ENCODE measurements at regions not wholly inside any gene's neighbourhood (a gene's known extent, or its start where the extent isn't known, plus 50 kb on each side); places are given as distances from the start of the nearest gene placed in this dataset.
"Not testable (repeated sequence)": the region's sequence is repeated elsewhere in the genome, so short reads cannot be mapped to it uniquely, and the experiment has no call there.

- DNase-seq (ENCODE audit: low spot score): no peak
Measured at GRCh38 chr7:13794581-13794980, 194.9 kb downstream of the ETV1 start.

GRCh38 chr7:13797545-13797944 is 191.9 kb downstream of the ETV1 start:
- DNase-seq (ENCODE audit: low spot score): no peak

DNA sequence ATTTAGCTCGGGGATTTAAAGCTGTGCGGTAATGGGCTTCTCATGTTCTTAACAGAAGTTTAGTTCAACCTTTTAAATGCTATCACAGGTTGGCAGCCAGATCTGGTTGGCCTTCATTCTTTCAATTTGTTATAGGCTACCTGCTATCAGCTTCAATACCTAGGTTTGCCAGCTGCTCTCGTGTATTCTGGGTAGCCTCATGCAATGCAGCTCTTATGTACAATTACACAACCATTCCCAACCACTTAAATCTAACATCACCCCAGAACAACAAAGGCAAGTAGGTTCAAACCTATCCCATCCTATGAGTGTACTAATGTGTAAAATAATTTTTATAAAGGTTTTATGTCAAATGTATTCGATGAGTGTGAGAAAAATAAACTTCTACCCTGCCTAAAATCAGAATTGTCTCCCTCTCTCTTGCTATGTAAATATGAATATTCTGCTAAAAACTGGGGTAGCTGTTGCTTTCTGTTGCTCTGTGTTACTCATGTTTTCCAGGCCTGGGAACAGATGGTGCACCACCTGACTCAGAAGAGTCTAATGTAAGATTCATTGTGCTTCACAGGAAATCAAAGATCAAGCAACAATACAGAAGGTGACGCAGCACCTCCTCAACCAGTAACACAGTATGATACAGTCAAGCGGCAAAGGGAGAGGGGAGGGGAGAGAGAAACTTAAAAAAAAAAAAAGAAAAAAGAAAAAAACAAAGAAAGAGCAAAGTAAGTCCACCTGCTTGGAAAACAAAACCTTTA is 188.6 kb downstream of the ETV1 start:
- no peak for DNase-seq (ENCODE audit: low spot score)

- DNase-seq (ENCODE audit: low spot score): no peak
Measured at GRCh38 chr7:13801669-13802068, 187.8 kb downstream of the ETV1 start.

GRCh38 chr7:13802651-13803050 is 186.8 kb downstream of the ETV1 start:
- no peak for DNase-seq (ENCODE audit: low spot score)

- no peak for DNase-seq (ENCODE audit: low spot score)
Measured at GRCh38 chr7:13803134-13803533, 186.3 kb downstream of the ETV1 start.

- not testable (repeated sequence) for DNase-seq (ENCODE audit: low spot score)
Measured at GRCh38 chr7:13806089-13806867, 183.2 kb downstream of the ETV1 start.

DNA sequence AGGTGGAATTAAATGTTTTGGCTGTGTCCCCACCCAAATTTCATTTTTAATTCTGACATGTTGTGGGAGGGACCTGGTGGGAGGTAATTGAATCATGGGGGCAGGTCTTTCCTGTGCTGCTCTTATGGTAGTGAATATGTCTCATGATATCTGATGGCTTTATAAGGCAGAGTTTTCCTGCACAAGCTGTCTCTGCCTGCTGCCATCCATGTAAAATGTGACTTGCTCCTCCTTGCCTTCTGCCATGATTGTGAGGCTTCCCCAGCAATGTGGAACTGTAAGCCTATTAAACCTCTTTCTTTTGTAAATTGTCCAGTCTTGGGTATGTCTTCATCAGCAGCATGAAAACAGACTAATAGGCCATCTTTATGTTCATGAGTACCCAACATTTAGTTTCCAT is 172.2 kb downstream of the ETV1 start:
- not testable (repeated sequence) for DNase-seq (ENCODE audit: low spot score)

DNA sequence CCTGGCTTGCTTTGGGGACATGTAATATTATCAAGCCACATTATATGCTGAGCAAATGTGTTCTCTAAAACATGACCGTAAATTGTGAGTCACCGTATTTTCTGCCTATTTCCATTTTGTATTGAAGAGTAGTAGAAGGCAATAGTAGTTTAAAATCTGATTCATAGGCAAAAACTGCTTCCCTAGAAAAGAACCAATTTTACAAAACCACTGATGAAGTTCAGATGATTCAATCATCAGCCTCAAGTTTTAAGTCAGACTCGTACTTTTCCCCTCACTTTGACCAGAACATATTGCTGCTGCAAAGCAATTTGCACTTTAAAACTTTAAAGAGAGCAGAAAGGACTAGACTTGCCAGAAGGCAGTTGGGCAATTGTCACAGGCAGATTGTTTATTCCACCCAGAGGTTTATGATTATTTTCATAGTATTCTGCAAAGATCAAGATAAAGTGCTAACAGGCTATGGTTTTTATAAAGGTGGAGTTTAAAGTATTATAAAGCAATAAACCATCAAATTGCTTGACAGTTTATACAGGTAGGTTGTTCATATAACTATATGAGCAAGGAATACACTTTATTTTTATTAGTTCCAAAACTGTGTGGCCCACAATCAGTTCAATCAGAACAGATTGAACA is 168.2 kb downstream of the ETV1 start:
- DNase-seq (ENCODE audit: low spot score): no peak

GRCh38 chr7:13822678-13823077 is 166.8 kb downstream of the ETV1 start:
- DNase-seq (ENCODE audit: low spot score): no peak

GRCh38 chr7:13826752-13827151 is 162.7 kb downstream of the ETV1 start:
- DNase-seq (ENCODE audit: low spot score): no peak

DNA sequence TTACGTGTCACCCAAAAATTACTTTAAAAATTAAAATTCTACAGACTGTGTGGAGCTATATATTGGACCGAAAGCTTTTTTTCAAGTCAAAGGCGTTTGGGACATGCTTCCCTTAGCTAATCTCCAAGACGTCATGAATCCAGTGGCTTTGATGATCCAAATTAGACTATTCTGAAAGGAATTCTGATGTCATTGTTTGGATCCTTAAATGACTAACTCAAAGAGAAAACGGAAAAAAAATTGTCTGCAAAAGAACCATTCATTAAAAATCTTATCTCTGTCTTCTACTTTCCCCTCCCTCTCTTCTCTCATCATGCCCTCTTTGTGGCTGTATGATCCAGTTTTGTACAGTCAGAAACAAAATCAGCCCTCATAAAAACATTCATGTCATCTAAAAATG is 161.8 kb downstream of the ETV1 start:
- DNase-seq (ENCODE audit: low spot score): no peak

GRCh38 chr7:13829231-13829630 is 160.2 kb downstream of the ETV1 start:
- no peak for DNase-seq (ENCODE audit: low spot score)

DNA sequence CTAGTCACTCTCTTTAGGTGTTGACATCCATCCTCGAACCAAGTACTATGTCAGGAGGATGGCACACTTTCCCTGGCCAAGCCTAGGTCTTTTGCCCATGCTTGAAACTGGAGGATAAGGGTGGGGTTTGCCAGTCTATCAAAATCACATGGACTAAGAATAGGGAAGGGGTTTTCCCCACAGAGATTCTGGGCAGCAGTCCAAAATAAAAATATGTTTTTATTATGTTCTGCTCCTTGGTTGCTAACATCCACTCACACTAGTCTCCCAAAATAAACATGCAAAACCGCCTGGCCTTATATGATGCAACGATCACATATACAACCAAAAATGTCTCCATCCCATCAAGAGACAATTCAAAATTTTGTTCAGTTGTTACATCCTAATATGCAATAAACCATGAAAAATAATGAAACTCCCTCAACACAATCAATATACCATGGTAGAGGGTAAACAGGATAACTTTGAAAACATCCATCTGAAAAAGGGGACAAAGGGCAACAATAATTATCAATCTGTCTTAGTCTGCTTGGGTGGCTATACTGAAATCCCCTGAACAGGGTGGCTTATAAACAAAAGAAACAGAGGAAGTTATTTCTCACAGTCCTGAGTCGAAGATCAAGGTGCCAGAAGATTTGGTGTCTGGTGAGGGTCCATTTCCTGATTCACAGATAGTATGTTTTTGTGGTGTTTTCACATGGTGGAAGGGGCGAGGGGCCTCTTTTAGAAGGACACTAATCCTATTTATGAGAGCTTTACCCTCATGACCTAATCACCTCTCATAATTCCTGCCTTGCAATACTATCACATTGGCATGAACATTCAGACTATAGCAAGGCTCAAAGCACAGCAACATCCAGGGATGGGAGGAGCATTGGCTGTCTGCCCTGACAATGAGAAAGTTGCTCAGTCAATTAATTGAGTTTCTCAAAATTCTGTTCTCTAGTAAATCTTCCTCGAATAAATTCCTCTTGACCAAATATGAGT is 159.3 kb downstream of the ETV1 start:
- DNase-seq (ENCODE audit: low spot score): no peak

- no peak for DNase-seq (ENCODE audit: low spot score)
Measured at GRCh38 chr7:13832346-13832745, 157.1 kb downstream of the ETV1 start.

DNA sequence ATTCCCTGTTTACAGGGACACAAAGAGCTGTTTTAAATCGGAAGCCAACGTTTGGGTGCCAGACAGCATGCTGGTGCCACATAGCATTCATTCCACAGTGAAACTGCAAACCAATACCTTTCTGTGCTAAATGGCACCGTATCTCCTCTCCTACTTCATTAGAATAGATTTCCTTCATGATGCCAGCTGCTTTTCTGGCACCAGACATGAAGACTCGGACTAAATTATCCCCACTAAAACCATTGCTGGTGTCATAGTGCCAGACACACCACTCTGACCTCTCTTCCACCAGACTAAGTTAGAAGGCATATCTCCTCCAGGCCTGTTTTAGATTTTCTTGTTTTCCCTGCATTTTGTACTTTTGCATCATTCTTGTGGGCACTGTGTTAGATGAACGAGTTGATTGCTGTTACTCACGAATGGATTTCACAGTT is 155.1 kb downstream of the ETV1 start:
- DNase-seq (ENCODE audit: low spot score): no peak

GRCh38 chr7:13835442-13835841 is 154.0 kb downstream of the ETV1 start:
- DNase-seq (ENCODE audit: low spot score): no peak

GRCh38 chr7:13839063-13839462 is 150.4 kb downstream of the ETV1 start:
- DNase-seq (ENCODE audit: low spot score): no peak
